C4-2B (cell line): ENCODE measurements at regions not wholly inside any gene's neighbourhood (a gene's known extent, or its start where the extent isn't known, plus 50 kb on each side); places are given as distances from the start of the nearest gene placed in this dataset.

ENCODE experiments used
- CTCF ChIP-seq: fragments of 450-650 bp; conservative IDR thresholded peaks from 2 replicates; pipeline ENCODE4 v1.5.1; 2017; ENCODE audit warnings: mild to moderate bottlenecking
- ZFX ChIP-seq: fragments of 450-650 bp; IDR thresholded peaks from 2 replicates; pipeline ENCODE4 v1.6.1; 2017

GRCh38 chr3:18704326-18704725, 279.2 kb upstream of the SATB1 start:
- TF ChIP-seq CTCF (no peak), ZFX (no peak)
